LoVo (cell line): ENCODE measurements at regions not wholly inside any gene's neighbourhood (a gene's known extent, or its start where the extent isn't known, plus 50 kb on each side); places are given as distances from the start of the nearest gene placed in this dataset.
"Not testable (repeated sequence)": the region's sequence is repeated elsewhere in the genome, so short reads cannot be mapped to it uniquely, and the experiment has no call there.

Experiments used
- DNase-seq: peaks from one replicate; pipeline ENCODE4 v3.0.0-alpha.2; 2016; ENCODE audit warnings: low spot score

DNA sequence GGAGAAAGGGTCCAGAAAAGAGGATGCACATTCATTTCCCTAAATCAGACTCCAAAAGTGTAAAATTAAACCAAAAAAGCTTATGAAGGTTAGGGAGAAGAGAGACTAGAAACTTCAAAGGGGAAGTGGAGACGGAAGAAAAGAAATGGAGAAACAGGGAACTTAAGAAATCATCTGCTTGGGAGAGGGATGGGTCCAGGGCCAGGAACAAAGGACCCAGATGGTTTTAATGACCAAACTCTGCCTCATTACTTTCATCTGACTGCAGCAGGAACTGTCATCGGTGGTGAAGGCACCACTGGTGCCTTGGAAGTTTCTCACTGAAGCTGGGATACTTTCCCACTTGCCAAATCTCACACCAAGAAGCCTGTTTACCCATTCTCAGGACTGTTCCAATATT, 70.5 kb upstream of the SLC4A7 start:
- DNase-seq, result no peak

DNA sequence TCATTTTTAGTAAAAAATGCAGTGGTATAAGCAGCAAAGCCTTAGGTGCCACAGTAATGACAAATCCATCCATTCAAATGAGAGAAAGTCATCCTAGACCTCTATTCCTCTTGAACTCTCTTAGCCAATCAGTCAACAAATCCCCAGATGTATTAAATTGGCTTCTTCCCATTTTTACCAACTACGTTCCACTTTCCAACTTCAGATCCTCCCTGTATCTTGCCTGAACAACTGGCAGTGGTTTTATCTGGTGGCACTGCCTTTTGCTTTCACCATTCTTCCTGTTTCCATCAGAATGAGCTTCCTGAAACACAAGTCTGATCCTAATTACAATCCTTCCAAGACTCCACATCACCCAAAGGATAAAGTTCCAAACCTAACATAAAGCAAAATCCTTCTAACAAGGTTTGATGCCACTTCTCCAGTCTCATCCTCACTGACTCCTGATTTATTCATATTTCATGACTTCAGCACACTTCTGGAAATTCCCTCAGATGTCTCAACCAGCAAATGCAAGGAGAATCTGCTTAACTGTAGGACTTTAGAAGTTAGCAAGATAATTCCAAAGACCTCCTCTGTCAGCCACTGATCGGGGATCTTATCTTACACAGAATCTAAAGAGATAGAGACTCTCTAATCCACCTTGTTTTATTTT, 69.8 kb upstream of the SLC4A7 start:
- DNase-seq, result no peak

DNA sequence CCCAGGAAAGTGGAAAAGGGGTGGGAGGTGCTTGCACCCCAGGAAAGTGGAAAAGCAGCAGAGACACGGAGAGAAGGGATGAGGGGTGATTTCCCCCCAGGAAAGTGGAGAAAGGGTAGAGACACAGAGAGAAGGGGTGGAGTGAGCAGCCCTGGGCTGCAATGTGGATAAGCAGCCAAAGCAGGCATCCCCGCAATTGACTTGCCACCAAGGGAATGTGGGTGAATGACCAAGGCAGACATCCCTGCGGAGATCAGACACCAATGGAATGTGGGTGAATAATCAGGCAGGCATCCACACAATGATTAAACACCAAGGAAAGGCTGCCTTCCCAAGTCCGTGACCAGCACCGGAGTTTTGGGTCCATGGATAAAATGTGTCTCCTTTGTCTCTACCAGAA, 68.5 kb upstream of the SLC4A7 start:
- peak; percentile 19 for DNase-seq

DNA sequence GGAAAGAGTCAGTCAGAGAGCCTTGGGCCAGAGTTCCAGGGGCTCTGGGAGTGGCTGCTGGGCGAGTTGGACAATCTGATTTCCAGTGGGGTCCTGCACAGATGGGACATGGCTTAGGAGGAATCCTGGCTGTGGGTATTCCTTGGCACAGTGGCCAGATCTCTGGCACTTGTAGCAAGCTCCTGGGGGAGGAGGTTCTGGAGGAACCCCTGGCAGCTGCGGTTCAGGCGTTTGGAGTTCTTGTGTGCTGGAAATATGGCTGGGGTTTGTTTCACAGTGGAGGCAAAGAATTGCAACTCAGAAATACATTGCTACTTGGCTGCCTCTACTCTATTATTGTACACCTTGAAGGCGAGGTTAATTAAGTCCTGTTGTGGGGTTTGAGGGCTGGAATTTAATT, 67.2 kb upstream of the SLC4A7 start:
- DNase-seq, result not testable (repeated sequence)

DNA sequence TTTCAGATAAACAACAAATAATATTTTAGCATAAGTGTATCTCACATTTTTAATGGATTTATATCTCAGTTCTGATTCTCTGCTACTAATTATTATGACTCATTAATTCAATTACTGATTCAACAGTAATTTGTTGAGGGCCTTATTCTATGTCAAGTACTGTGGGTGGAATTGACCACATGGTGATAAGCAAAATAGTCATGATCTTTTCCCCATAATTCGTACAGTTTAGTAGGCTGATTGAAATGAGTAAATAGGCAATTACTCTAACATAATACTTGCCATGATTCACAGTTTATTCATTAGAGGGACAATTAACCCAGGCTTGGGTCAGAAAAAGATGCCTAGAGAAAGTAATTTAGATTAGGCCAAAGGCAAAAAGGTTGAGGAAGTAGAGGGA, 60.9 kb upstream of the SLC4A7 start:
- no peak for DNase-seq

DNA sequence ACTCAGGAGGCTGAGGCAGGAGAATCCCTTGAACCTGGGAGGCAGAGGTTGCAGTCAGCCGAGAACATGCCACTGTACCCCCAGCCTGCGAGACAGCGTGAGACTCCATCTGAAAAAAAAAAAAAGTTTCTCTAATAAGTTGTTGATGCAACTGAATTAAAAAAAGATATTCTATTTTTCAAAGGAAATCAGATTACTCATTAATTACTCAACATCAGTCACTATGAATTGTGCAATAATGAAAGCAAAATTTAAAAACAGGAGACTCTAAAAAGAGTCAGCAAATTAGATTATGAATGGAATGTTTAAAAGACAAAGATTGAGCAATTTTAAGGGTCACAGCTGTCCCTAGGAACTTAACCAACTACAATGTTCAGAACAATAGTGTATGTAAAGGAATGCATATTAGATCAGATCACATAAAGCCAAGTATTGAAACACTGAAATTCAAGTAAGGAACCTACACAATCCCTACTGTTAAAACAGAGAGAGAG, 60.2 kb upstream of the SLC4A7 start:
- no peak for DNase-seq

DNA sequence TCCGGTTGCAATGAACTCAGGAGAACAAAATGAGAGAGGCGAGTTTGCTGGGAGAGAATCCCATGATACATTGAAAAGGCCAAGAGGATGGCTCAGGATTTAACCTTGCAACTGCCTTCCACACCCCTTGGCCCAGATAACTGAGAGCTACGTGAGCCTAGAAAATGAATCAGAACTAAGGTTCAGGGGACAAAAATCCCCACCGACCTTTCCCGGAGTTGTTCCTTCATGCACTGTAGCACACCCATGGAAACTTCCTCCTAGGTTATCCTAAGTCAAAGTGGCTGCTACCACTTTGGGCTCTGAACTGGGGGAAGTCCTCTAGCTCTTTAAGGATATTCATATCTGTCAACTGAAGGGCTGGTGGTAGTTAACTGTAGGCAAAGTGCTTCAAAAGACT, 58.3 kb upstream of the SLC4A7 start:
- no peak for DNase-seq

DNA sequence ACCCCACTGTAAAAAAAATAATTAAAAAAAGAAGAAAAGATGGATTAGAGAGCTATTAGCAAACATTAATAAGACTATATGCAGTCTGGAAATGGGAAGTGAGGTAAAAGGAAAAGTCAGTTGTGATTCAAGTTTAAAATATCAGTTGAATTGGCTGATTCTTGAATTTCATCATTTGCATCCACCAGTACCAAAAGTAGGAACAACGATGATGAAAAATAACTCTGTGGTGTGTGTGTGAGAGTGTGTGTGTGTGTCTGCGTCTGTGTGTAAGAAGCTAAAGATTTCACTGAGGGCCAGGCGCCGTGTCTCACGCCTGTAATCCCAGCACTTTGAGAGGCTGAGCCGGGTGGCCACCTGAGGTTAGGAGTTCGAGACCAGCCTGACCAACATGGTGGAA, 56.0 kb upstream of the SLC4A7 start:
- no peak for DNase-seq

DNA sequence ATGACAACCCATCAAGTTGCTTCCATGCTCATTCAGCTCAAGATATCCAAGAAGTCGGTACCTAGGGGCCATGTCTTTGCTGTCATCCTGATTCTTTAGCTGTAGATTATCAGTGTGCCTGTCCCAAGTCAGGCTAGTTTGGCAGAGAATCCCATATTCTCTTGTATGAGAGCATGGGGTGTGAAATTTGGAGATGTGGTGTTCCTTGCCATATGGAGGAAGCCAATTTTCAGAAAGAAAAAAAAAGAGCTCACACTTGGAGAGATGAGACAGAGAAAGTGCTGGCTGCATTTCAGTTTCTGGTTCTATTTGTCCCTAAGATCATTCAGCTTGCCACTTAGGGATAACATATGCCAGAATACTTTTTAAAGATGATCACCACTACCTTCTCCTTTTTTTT, 52.3 kb upstream of the SLC4A7 start:
- DNase-seq, result no peak

DNA sequence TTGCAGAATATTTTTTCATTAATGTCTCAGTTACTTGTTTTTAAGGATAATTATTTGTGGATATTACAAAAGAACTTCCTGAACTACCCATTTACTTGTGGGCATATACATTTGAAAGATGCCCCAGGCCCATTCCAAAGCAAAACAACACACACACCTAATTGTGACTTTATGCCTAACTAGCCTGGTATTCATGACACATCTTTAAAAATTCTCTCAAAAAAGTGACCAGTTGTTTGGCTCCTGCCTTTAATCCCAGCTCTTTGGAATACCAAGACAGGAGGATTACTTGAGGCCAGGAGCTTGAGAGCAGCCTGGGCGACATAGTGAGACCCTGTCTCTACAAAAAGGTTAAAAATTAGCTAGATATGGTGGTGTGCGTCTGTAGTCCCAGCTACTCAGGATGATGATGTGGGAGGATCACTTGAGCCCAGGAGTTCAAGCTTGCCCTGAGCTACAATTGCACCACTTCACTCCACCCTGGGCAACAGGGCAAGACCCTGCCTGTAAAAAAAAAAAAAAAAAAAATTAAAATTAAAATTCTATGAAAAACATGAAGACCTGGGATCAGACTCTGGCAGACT, 51.7 kb upstream of the SLC4A7 start:
- no peak for DNase-seq

DNA sequence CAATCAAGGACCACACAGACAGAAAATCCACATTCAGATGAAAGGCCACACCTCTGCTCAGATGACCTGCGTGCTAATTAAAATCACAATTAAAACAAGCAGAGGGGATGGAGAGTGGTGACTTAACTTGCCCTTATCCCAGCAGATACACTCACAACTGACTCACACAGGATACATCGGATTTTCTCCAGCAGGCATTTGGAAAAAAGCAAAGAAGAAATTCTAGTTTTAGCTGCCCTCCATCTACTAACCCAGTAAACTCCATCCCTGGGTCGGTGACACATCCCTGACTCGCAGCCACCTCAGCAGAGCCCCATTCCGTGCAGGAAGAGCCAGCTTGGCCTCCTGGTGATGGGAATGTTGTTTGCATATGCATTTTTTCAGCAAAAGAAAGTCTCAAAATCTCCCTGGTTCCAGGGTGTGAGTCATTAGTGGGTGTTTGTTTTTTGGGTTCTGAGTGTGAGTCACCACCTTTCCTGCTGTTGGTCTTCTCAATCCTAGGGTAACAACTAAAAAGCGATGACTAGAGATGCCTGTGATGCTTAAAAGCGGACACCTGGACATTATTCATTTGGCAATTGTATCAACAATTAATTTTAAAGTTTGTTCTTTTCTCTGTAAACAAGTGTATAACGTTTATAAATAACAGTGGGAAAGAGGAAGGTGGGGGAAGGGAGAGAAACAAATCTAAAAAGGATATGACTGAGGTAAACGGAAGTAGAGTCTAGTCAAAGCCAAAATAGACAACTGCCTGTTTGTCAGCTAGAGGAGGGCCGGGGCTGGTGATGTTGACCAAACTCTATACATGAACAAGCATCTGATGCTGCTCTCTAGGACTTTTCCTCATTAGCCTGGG, 49.8 kb upstream of the SLC4A7 start:
- DNase-seq, result peak; percentile 87
